KBM-7 (cell line): ENCODE measurements at regions not wholly inside any gene's neighbourhood (a gene's known extent, or its start where the extent isn't known, plus 50 kb on each side); places are given as distances from the start of the nearest gene placed in this dataset.

Experiments used
- DNase-seq: peaks from one replicate; pipeline ENCODE4 v3.0.0-alpha.2; 2015
- in situ Hi-C: fragments of 300-500 bp; cut with MboI; formaldehyde crosslinking; loops from 2 replicates; pipeline ENCODE4 v1.14.3; 2020; ENCODE audit warnings: low sequenced_read_pairs, low pct_unique_long_range_greater_than_20kb, mixed read lengths

DNA sequence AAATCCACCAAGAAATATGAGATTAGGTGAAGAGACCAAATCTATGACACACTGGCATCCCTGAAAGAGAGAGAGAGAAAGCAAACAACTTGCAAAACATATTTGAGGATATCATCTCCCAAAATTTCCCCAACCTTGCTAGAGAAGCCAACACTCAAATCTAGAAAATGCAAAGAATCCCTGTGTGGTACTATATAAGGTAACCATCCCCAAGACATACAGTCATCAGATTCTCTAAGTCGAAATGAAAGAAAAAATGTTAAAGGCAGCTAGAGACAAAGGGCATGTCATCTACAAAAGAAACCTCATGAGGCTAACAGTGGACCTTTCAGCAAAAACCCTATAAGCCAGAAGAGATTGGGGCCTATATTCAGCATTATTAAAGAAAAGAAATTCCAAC lies 622.1 kb upstream of the LMCD1 start:
- no peak for DNase-seq
- in situ Hi-C loops: no loop called here

DNA sequence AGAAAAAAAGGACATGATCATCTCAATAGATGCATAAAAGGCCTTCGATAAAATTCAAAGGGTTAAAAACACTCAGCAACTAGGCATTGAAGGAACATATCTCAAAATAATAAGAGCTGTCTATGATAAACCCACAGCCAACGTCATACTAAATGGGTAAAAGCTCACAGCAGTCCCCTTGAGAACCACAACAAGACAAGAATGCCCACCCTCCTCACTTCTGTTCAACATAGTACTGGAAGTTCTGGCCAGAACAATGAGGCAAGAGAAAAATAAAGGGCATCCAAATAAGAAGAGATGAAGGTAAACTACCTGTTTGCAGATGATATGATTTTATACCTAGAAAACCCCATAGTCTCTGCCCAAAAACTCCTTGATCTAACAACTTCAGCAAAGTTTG lies 619.7 kb upstream of the LMCD1 start:
- in situ Hi-C loops: no loop called here

DNA sequence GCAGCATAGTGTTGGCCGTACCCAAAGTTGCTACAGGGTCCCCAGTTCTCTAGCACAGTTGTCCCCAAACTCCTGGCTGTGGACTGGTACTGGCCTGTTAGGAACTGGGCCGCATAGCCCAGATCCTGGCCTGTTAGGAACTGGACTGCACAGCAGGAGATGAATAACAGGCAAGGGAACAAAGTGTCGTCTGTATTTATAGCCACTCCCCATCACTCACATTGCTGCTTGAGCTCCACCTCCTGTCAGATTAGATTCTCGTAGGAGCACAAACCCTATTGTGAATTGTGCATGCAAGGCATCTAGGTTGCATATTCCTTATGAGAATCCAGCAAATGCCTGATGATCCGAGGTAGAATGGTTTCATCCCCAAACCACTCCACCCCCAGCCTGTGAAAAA lies 604.0 kb upstream of the LMCD1 start:
- no peak for DNase-seq
- in situ Hi-C loops: no loop called here

More for the DNA sequence above, 619.7 kb upstream of the LMCD1 start:
- DNase-seq: no peak

DNA sequence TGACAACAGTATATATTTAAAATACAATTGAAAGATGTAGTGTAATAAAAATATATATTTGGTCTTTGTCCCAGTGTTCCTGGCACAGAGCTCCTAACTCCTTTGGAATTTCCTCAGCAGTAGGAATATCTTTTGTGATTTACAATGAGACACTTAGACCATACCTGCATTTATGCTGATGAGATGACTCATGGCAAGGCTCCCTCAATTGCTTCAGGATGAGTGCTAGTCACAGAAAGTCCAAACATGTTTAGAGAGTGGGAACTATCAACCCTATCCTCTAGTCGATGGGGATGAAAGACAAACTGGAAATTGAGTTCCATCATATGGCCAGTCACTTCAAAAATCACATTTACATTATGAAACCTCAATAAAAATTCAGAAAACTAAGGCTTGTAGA lies 588.3 kb upstream of the LMCD1 start:
- in situ Hi-C loops: no loop called here
- DNase-seq: no peak

DNA sequence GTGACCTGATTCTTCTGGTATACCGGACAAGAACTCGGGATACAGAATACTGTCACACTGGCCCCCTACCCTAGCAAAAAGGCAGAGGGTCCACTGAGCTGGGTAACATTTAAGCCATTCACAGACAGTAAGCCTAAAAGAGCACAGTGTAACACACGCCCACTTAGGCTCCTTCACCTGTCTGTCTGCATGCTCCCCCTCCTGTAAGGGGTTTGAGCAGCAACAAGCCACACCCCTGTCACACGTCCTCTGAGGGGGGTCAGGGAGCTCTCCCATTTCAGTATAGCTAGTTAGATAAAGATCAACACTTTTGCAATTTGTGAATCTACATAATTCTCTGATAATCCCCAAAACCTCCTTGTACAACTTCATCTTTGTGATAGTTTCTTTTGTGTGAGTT lies 586.3 kb upstream of the LMCD1 start:
- in situ Hi-C loops: no loop called here
- no peak for DNase-seq

DNA sequence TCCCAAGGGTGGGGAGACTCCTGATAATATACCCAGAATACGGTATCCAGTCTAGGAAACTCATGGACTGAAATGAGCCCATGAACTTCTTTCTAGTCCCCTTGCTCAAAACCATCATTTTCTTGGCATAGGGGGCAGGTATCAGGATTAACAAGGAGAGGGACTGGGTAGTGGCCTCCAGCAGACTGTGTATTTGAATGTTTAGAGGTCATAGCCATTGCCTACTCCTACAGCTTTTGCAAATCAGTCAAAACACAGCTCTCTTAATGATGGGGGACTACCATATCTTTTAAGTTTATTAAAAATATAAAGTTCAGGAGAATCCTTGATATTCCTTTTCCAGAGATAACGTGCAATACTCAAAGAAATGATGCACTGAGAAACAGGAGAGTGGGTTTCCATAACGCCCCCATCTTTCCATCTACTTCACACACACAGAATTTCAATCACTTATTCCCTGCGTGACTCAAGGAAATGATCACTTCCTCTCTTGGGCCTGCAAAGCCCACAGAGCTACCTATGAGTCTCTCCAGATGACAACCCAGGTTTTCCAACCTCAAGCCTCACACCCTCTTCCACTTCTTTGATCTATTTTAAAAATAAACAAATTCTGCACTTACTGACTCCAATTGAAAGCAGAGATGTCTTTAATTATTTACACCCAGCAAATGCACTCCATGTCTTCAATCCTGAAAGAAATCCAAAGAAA lies 584.0 kb upstream of the LMCD1 start:
- in situ Hi-C loops: no loop called here
- DNase-seq: no peak

DNA sequence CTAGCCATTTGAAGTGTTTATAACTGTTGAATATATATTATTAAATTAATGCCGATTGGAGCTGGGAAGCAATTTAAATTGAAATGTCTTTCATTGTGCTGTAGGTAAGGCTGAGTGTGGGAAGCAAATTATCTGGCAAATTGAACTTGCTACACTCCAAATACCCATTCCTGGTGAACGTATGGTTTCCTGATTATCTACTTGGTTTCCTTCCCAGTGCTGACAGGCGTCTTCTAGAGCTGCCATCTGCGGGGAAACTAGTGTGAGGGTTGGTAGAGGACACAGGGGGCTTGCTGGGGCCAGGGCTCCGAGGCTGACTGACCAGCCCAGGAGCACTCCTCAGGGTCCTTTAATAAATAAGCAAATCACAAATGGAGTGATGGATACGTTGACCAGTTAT lies 581.4 kb upstream of the LMCD1 start:
- DNase-seq: no peak
- in situ Hi-C loops: no loop called here

DNA sequence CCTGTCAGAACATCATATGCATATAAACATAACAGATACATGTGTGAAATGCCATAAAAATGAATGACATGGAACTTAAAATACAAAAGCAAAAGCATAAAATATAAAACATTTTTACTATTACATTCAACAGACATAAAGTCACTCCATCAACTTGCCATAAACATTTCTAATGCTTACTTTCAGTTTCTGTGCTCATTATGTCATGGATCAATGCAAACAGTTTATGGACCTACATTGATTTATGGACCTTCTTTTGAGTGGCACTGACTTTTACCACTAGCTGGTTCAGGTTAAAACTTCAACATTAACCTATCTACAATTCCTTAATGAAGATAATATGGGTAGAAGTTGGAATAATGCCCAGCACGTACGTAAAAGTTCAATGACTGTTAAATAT lies 577.4 kb upstream of the LMCD1 start:
- in situ Hi-C loops: no loop called here
- no peak for DNase-seq

DNA sequence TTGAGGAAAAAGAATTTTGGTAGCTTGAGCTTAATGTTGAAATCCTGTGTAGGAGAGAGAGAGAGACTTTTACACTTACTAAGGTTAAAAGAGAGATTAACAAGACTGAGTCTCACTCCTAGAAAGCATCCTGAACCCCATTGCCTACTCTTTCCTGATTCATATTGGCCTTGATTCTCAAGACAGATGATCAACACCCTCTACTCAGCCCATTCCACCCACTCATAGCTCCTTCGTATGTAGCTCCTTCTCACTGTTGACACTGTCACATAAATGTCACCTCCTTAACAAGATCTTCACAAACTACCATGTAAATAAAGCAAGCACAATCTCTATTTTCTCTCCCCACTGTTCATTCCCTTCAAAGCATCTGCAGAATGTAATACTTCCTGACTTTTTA lies 574.6 kb upstream of the LMCD1 start:
- in situ Hi-C loops: no loop called here
- DNase-seq: no peak

DNA sequence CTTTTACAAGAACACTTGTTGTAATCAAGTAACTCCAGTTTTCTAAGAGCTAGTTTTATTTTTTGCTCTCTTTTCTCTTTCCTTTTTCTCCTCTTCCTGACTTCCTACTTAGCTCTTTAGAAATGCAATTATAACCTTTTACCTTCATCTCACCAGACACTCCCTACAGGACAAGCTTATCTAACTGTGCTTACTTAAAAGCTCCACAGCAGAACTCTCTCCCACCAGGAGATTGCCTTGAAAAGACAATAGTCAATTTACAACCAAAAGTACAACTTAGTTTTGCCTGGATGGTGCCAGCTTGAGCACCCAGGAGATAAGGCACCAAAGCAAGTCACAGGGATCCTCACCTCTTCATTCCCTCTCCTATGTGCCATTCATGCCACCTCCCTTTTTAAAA lies 573.8 kb upstream of the LMCD1 start:
- in situ Hi-C loops: no loop called here
- no peak for DNase-seq

DNA sequence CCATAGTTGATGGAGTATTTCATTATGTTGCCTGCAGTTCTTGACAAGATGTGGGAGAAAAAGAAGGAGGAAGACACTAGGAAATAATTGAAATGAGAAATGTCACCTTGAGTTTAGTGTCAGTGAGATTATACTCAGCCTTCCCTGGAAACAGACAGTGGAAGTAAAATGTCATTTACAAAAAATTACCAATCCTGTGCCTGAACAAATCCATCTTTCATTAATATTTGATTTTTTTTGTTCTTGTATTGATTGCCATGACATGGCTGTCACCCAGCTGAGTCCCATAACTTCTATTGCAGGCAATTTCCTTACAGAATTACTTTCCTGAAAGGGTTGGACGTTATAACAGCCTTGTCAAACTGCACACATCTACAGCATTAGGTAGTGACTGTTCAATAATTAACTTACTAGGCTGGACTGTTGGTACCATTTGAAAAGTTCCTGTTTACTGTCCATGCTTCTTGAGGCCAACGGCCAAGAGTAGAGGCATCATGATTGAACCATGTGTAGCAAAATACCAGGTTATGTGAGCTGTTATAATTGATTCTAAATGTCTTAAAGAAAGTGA lies 572.2 kb upstream of the LMCD1 start:
- DNase-seq: no peak
- in situ Hi-C loops: no loop called here

DNA sequence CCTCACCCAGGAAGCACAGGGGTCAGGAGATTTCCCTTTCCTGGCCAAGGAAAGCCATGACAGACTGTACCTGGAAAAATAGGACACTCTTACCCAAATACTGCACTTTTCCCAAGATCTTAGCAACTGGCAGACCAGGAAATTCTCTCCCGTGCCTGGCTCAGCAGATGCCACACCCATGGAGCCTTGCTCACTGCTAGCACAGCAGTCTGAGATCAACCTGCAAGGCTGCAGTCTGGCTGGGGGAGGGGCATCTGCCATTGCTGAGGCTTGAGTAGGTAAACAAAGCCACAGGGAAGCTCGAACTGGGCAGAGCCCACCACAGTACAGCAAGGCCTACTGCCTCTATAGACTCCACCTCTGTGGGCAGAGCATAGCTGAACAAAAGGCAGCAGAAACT lies 567.3 kb upstream of the LMCD1 start:
- in situ Hi-C loops: no loop called here
- DNase-seq: no peak

DNA sequence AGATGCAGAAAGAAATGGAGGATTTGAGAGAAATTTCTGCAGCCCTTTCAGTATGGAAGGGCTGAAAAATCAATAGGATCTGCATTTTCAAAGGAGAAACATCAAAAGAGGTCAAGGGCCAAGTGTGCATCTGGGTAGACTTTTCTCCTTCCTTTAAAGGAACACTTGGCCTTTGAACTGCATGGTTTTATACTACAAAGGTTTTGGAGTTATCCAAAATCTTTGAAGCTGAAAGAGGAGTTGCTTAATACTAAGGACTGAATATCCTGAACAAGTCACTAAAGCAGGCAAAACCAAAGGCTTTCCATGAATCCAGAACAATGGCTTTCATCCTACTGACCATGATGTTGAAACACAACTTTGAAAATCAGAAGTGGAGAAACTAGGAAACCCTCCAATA lies 553.7 kb upstream of the LMCD1 start:
- no peak for DNase-seq
- in situ Hi-C loops: no loop called here

DNA sequence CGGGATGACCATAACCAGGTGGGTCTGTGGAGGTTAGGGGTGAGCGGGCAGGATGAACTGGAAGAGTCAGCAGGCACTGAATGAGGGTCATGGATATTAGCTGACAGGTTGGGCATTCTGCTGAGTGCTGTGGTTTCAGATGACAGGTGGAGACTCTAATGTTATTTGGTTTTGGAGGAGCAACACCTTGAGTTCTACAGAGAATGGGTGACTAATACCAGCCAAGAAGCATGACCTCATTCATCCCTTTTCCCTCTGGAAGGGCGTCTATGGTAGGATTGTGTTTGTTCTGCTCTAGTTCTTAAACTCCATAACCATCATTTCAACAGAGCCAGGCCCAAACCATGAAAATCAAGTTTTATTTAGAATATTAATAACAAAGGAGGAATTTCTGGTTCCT lies 550.7 kb upstream of the LMCD1 start:
- in situ Hi-C loops: no loop called here

DNA sequence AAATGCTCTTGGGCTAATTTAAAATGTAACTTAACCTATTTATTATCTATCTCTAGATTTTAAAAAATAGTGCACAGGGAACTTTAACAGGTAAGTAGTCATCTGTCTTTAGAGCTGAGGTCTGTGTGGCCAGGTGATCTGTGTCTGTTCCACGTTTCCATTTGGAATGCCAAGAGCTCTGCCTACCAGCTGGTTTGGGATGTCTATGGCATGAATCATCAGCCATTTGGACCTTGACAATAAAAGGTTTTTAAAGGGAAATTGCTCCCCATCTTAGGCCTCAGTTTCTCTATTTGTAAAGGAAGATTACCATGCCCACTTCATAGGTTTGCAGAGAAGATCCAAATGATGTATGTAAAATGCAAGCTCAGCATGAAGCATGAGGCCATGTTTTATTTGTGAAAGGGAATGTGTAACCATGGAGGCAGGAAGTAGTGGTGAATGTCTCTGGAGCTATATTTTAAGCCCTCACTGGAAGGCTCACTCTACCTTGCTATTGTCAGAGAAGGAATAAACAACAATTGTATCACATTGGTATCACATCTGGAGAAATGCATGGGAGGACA lies 548.1 kb upstream of the LMCD1 start:
- no peak for DNase-seq
- in situ Hi-C loops: no loop called here

More for the DNA sequence above, 550.7 kb upstream of the LMCD1 start:
- DNase-seq: no peak

DNA sequence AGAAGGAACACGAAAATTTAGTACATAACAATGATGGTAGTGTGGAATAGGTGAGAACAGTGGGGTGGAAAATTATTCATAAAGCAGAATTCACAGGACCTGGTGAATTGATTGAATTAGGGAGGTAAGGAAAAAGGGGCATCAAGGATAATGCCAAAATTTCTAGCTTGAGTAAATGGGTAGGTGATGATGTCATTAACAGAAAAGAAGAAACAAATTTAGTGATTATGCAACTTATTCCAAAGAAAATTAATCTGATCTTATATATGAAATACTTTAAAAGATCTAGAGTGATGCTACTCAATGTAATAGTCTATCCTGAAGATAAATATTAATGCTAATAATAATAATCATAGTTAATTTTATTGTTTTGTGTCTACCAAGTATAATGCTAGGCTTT lies 544.6 kb upstream of the LMCD1 start:
- in situ Hi-C loops: no loop called here
- DNase-seq: no peak

DNA sequence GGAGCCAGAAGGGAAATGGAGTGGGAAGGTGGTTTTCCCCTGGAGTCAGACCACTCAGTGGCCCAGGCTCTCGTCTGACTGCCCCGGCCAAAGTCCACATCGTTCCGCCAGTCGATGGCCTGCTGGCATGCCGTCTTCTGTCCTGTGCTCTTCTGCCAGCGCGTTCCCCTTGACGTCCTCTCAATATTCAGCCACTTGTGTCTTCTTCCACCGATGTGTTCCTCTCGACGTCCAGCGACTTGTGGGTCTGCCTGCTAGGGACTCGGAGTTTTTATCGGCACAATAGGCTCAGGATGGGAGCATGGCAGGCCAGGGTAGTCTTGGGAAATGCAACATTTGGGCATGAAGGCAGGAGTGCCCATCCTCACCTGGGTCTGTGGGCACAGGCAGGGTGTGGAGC lies 542.5 kb upstream of the LMCD1 start:
- no peak for DNase-seq
- in situ Hi-C loops: no loop called here

DNA sequence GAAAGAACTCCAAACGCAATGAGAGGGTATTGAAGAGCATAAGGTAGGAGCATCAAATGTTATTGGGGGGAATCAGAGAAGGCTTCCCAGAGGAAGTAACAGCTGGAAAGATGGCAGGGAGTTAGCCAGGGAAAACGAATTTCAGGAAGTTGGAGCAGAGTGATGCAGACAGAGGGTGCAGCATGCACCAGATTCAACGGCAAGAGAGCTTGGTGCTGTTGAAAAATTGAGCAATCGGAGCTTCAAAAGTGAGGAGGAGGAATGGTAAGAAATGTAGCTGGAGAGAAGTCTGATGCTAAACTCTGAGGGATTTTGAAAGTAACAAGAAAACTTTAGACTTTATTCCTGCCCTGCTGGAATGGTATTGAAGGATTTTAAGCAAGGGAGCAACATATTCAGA lies 541.0 kb upstream of the LMCD1 start:
- in situ Hi-C loops: no loop called here
- no peak for DNase-seq

DNA sequence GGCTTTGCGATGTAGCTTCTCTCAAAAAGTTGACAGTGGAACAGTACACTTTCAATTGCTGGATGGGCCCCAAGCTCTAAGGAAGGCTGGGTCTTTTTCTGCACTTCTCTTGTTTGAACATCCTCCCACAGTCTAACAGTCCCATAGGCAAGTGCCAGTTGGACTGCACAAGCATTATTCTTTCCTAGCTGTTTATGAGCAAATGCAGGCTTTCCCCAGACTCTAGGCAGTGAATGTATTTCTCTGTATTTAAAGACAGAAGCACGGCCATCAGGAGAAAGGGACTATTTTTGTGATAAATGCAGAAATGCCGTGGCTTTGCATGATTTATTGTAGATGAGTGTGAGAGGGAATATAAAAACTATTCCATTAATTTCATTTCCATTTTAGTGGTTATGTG lies 539.3 kb upstream of the LMCD1 start:
- no peak for DNase-seq
- in situ Hi-C loops: no loop called here

DNA sequence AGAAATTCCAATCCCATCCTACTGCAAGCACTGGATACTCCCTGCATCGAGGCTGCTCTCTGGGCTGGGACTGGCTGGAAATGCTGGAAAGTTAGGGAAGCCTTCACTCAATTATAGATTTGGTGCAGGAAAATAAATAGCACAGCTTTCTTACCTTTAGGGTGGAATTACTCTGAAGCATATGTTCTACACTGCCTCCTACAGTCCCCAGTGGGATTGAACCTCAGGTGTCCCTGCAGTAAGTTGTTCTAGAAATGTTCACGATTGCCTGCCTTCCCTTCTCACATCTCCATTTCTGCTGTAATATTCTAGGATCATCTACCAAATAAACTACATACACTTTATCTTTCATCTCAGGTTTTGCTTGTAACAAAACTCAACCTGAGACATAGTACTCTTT lies 536.7 kb upstream of the LMCD1 start:
- in situ Hi-C loops: no loop called here
- DNase-seq: no peak

DNA sequence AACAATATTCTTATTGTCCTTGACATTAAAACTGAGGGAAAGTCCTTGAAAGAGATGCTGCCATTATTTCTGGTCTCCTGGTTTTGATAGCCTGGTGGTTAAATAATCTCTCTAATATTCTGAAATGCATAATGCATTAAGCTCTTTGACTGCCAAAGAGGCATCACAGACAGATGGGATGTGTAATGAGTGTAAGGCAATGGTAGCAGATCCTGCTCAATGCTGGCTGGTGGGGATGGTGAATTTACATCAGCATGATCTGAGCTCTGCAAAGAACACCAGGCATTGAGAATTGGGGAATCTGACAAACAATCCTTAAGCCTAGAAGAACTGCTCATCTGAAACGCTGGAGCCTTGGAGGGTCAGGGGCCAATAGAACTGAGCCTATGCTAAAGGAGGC lies 528.6 kb upstream of the LMCD1 start:
- no peak for DNase-seq
- in situ Hi-C loops: no loop called here
